B cell (primary cell): ENCODE measurements at regions not wholly inside any gene's neighbourhood (a gene's known extent, or its start where the extent isn't known, plus 50 kb on each side); places are given as distances from the start of the nearest gene placed in this dataset.

Source experiments
- ATAC-seq: fragments of 200-7000 bp; cut with Tn5 transposase; one replicate; pipeline ENCODE4 v1.10.0; 2021; ENCODE audit warnings: low read depth, mild to moderate bottlenecking, moderate number of reproducible peaks, moderate library complexity
- CTCF ChIA-PET: fragments of 350-600 bp; sonication (Branson Sonifier 250); formaldehyde crosslinking; loops from one replicate; lab custom pipeline; 2021; ENCODE audit warnings: antibody characterized with exemption, inconsistent platforms; lab: Charles Lee
- POLR2A ChIA-PET: fragments of 350-600 bp; sonication (Branson Sonifier 250); formaldehyde crosslinking; loops from one replicate; lab custom pipeline; 2021; ENCODE audit warnings: antibody characterized with exemption; lab: Charles Lee
- DNase-seq: peaks from one replicate; pipeline ENCODE4 v3.0.0; 2013
- H2AFZ ChIP-seq: 2 replicates; pipeline ENCODE4 v1.6.1; 2012; ENCODE audit warnings: mild to moderate bottlenecking, low read depth, low read length; ENCODE audit not compliant: insufficient read depth, poor library complexity, severe bottlenecking
- H3K27ac ChIP-seq, 2 donors: 1 replicate in 1 of 2; 2 replicates in 1 of 2; pipeline ENCODE4 v1.5.1; 2012 to 2013; ENCODE audit warnings: low read length in 2 of 2, mild to moderate bottlenecking in 2 of 2, moderate library complexity in 1 of 2
- H3K27me3 ChIP-seq, 4 experiments: fragments of 200-600 bp in 1 of 4; sonication (generic) in 1 of 4; replicated peaks in 1 of 4; 1 replicate in 2 of 4; 2 replicates in 2 of 4; pipeline versions ENCODE4 v1.6.1 to v1.7.0; 2013 to 2016; ENCODE audit warnings: low read length in 3 of 4, mild to moderate bottlenecking in 2 of 4, mixed read lengths in 1 of 4, moderate library complexity in 1 of 4; ENCODE audit not compliant: insufficient read depth in 4 of 4, control insufficient read depth in 3 of 4; ENCODE audit errors: control extremely low read depth in 1 of 4
- H3K36me3 ChIP-seq, 2 experiments: replicated peaks in 1 of 2; 1 replicate in 1 of 2; 2 replicates in 1 of 2; pipeline versions ENCODE4 v1.6.1 to v1.7.1; 2013; ENCODE audit warnings: low read length in 1 of 2; ENCODE audit not compliant: insufficient read depth in 2 of 2, control insufficient read depth in 1 of 2; ENCODE audit errors: control extremely low read depth in 1 of 2, extremely low read depth in 1 of 2
- H3K4me1 ChIP-seq, 2 donors: fragments of 200-600 bp in 1 of 2; sonication (generic) in 1 of 2; 1 replicate in 1 of 2; 2 replicates in 1 of 2; pipeline versions ENCODE4 v1.5.1 to v1.6.1; 2013 to 2017; ENCODE audit warnings: low read length in 2 of 2; ENCODE audit not compliant: control insufficient read depth in 2 of 2, insufficient read depth in 2 of 2
- H3K4me2 ChIP-seq: replicated peaks from 2 replicates; pipeline ENCODE3; 2012; ENCODE audit warnings: mild to moderate bottlenecking, low read depth, low read length; ENCODE audit not compliant: poor library complexity, severe bottlenecking
- H3K4me3 ChIP-seq, 5 experiments: fragments of 200-600 bp in 1 of 5; sonication (generic) in 1 of 5; 1 replicate in 3 of 5; 2 replicates in 2 of 5; pipeline versions ENCODE4 v1.5.1 to v1.7.0; 2011 to 2016; ENCODE audit warnings: low read length in 4 of 5, mild to moderate bottlenecking in 4 of 5, low read depth in 2 of 5, control low read depth in 1 of 5, moderate library complexity in 1 of 5; ENCODE audit not compliant: insufficient read depth in 1 of 5; ENCODE audit errors: control extremely low read depth in 1 of 5, extremely low read depth in 1 of 5
- H3K79me2 ChIP-seq: fragments of 200-600 bp; sonication (generic); one replicate; pipeline ENCODE4 v1.6.0; 2016; ENCODE audit warnings: low read length; ENCODE audit not compliant: control insufficient read depth, insufficient read depth
- H3K9ac ChIP-seq: fragments of 200-600 bp; sonication (generic); 2 replicates; pipeline ENCODE4 v1.6.1; 2017; ENCODE audit warnings: mild to moderate bottlenecking, low read length, moderate library complexity
- H3K9me3 ChIP-seq, 3 donors: one replicate each; pipeline versions ENCODE4 v1.6.1 to v1.7.1; 2013; ENCODE audit warnings: low read length in 2 of 3; ENCODE audit not compliant: control insufficient read depth in 2 of 3, insufficient read depth in 1 of 3; ENCODE audit errors: control extremely low read depth in 1 of 3
- H4K20me1 ChIP-seq: 2 replicates; pipeline ENCODE4 v1.6.0; 2012; ENCODE audit warnings: mild to moderate bottlenecking, low read length; ENCODE audit not compliant: insufficient read depth, control insufficient read depth, poor library complexity, severe bottlenecking
- H3K27ac Mint-ChIP-seq: one replicate; pipeline ENCODE4 v1.8.0; 2021; ENCODE audit warnings: mixed read lengths
- H3K27me3 Mint-ChIP-seq: one replicate; pipeline ENCODE4 v1.8.0; 2021; ENCODE audit warnings: mixed read lengths
- H3K4me1 Mint-ChIP-seq: one replicate; pipeline ENCODE4 v1.8.0; 2021; ENCODE audit warnings: mixed read lengths
- H3K4me3 Mint-ChIP-seq: one replicate; pipeline ENCODE4 v1.8.0; 2021; ENCODE audit warnings: mixed read lengths
- H3K9me3 Mint-ChIP-seq: one replicate; pipeline ENCODE4 v1.8.0; 2022; ENCODE audit warnings: mixed read lengths; ENCODE audit not compliant: insufficient read depth
- EZH2 ChIP-seq: IDR thresholded peaks from 2 replicates; pipeline ENCODE4 v1.6.1; 2012; ENCODE audit warnings: borderline replicate concordance, low read depth, mild to moderate bottlenecking, moderate library complexity, low read length; ENCODE audit not compliant: insufficient read depth, poor library complexity, severe bottlenecking
- WGBS: methylation state at CpG from one replicate; pipeline ENCODE4 v1.1.5; 2013; ENCODE audit warnings: missing lambda C conversion rate; ENCODE audit not compliant: insufficient coverage; 5-methylcytosine and 5-hydroxymethylcytosine counted together
- intact Hi-C: fragments of 100-400 bp; cut with micrococcal nuclease; formaldehyde crosslinking; loops from one replicate; pipeline ENCODE4 v1.10.0; 2022
- TF ChIP-seq, protein P1 (sequence below): fragments of 200-600 bp; IDR thresholded peaks from one replicate; pipeline ENCODE4 v1.8.0; 2022; ENCODE audit warnings: antibody characterized with exemption, mild to moderate bottlenecking

DNA sequence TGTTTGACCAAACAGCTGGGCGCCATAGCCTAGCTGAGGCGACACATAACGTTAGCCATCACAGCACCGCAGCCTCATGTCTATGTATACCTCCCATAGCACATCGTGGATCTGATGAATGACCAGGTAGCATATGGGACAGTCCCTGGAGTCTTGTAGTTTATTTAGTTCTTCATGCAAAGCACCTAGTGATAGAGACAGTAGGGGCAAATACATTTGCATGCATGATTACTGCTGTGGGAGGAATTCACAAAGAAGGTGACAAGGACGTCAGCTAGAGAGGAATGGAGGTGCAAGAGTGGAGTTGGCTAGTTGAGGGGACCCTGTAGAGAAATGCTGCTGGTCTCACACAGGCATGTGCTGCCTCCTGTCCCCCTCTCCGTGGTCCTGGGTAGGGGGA, 478.9 kb upstream of the HS6ST1 start:
- Mint-ChIP-seq H3K27me3 (no peaks in the 10 kb centered on the region), H3K4me1 (no peaks in the 10 kb centered on the region), H3K27ac (no peak overlapping the region), H3K4me3 (no peak overlapping the region), H3K9me3 (no peaks in the 10 kb centered on the region)
- Histone ChIP-seq H2AFZ (no peak overlapping the region), H3K4me1 (no peaks in the 10 kb centered on the region), H3K79me2 (no peaks in the 10 kb centered on the region), H3K9me3 (no peaks in the 10 kb centered on the region), H3K36me3 (no peaks in the 10 kb centered on the region), H3K9ac (no peak overlapping the region), H3K4me2 (no peak overlapping the region), H4K20me1 (no peaks in the 10 kb centered on the region), H3K4me3 (no peak overlapping the region), H3K27ac (no peak overlapping the region), H3K27me3 (no peaks in the 10 kb centered on the region)
- ChIA-PET POLR2A (no interaction called here), CTCF (no interaction called here)
- DNase-seq (no peak), ATAC-seq (no peak)
- intact Hi-C loops: no loop called here
- TF ChIP-seq, protein P1, sequence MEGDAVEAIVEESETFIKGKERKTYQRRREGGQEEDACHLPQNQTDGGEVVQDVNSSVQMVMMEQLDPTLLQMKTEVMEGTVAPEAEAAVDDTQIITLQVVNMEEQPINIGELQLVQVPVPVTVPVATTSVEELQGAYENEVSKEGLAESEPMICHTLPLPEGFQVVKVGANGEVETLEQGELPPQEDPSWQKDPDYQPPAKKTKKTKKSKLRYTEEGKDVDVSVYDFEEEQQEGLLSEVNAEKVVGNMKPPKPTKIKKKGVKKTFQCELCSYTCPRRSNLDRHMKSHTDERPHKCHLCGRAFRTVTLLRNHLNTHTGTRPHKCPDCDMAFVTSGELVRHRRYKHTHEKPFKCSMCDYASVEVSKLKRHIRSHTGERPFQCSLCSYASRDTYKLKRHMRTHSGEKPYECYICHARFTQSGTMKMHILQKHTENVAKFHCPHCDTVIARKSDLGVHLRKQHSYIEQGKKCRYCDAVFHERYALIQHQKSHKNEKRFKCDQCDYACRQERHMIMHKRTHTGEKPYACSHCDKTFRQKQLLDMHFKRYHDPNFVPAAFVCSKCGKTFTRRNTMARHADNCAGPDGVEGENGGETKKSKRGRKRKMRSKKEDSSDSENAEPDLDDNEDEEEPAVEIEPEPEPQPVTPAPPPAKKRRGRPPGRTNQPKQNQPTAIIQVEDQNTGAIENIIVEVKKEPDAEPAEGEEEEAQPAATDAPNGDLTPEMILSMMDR: no peak
- TF ChIP-seq EZH2: no peak
- WGBS: 74% methylated on average over 2 of the region's 7 CpGs

DNA sequence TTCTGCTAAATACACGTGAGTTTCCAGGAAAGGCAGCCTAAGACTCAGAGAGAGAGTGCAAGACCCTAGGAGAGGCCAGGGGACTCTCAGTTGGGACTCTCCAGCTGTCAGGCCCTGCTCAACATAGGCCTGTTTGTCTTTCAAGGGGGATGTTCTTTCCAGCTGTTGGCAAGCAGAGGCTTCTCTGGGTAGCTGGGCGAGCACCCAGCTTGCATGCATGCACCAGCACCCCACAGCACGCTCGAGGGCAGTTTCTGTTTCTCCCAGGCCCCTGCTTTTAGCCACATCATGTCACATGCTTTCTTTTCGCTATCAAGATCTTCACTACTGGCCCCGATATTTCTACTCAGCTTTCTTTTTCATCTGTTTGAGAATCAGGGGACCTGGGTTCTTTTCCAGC, 479.3 kb upstream of the HS6ST1 start:
- H3K27me3 Mint-ChIP-seq: no peaks in the 10 kb centered on the region
- ChIA-PET POLR2A (no interaction called here), CTCF (no interaction called here)
- Histone ChIP-seq H4K20me1 (no peaks in the 10 kb centered on the region), H3K4me1 (no peaks in the 10 kb centered on the region), H3K79me2 (no peaks in the 10 kb centered on the region), H3K9ac (no peak overlapping the region), H3K27me3 (no peaks in the 10 kb centered on the region), H2AFZ (no peak overlapping the region), H3K9me3 (no peaks in the 10 kb centered on the region), H3K4me2 (no peak overlapping the region), H3K36me3 (no peaks in the 10 kb centered on the region), H3K4me3 (no peak overlapping the region), H3K27ac (no peak overlapping the region)
- WGBS: 77% methylated on average over 5 of the region's 6 CpGs
- intact Hi-C loops: no loop called here
- H3K27ac Mint-ChIP-seq: no peak overlapping the region
- TF ChIP-seq, protein P1: no peak
- no peak for TF ChIP-seq EZH2
- no peak for ATAC-seq
- no peak overlapping the region for H3K4me3 Mint-ChIP-seq
- DNase-seq: no peak
- no peaks in the 10 kb centered on the region for H3K9me3 Mint-ChIP-seq
- H3K4me1 Mint-ChIP-seq: no peaks in the 10 kb centered on the region
